ENCODE measurements at regions not wholly inside any gene's neighbourhood (a gene's known extent, or its start where the extent isn't known, plus 50 kb on each side); places are given as distances from the start of the nearest gene placed in this dataset.
"Not testable (repeated sequence)": the region's sequence is repeated elsewhere in the genome, so short reads cannot be mapped to it uniquely, and the experiment has no call there.

DNA sequence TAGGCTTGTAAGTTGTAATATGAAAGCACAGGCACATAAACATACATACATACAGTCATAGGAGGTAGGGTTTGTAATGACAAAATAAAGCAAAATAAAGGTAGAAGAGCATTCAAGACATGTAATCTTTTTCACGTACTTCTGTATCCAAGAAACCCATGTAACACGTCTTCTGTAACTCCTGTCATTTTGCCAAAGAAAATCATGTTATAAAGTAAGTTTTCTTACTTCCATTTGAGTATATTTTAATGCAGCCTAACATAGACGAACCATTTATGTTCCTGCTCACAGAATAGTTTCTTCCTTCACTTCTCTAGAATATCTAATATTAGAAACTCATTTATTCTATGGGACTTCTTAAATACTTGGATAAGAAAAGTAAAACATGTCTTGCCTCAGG, 1884.0 kb upstream of the CELF4 start:
- DNase-seq = no peak

GRCh38 chr18:39448942-39449341, 1883.3 kb upstream of the CELF4 start:
- no peak for DNase-seq

GRCh38 chr18:39444957-39445356, 1879.4 kb upstream of the CELF4 start:
- DNase-seq = not testable (repeated sequence)

- no peak for DNase-seq
These were observed 1876.0 kb upstream of the CELF4 start for GRCh38 chr18:39441648-39442047.

DNA sequence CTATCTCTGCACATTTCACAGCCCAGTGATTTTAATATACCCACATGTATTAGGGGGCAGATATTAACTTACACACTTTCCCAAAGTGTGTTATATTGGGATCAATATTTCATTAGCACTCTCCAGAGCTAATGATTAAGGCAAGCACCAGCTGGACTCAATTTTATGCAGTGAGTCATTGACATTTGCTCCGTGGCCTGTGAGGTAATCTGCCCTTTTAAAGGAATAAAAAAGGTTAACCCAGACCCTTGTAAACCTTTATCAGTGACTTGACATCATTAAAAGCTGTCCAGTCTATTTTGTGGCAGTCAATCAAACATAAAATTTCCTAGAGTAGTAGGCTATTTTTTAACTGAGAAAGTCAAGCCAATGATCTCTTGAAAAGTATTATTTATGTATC, 1870.4 kb upstream of the CELF4 start:
- no peak for DNase-seq

DNA sequence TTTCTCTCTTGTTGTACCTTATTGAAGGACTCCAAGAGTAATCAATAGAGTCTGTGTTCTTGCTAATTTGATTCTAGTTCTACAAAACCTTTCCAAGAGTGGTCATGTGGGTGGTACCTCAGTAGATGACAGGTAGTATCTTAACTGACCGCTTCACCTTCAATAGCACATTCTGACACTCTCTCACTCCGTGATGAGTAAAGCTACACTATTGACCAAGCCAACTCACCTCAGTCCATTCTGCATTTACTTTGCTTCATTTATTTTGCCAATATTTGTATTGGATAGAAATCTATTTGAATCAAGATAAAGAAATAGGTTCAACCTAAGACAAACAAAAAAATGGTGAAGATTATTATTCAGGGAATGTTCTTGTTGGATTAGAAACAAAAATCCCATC, 1869.6 kb upstream of the CELF4 start:
- DNase-seq = no peak

GRCh38 chr18:39434223-39434920, 1868.8 kb upstream of the CELF4 start:
- no peak for DNase-seq

- DNase-seq = no peak
These were observed 1859.7 kb upstream of the CELF4 start for GRCh38 chr18:39425172-39425850.

DNA sequence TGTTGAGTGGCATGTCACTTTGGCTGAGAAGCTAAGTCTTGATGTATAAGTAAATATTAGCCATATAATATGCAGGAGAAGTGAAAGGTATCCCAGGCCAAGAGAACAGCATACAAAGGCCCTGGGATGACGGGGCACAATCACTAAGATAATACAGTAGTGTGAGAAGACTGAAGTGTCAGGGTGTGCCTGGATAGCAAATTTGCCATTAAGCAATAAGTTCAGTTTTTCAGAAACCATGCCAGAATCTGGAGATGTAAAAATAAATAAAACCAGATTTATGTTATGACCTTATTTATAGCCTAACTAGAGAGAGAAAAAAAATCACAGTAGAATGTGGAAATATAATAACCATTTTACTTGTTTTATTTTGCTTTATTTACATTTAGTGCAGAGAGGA, 1858.7 kb upstream of the CELF4 start:
- DNase-seq = no peak

- no peak for DNase-seq
These were observed 1855.7 kb upstream of the CELF4 start for GRCh38 chr18:39421276-39421675.

GRCh38 chr18:39419315-39419714, 1853.7 kb upstream of the CELF4 start:
- no peak for DNase-seq

DNA sequence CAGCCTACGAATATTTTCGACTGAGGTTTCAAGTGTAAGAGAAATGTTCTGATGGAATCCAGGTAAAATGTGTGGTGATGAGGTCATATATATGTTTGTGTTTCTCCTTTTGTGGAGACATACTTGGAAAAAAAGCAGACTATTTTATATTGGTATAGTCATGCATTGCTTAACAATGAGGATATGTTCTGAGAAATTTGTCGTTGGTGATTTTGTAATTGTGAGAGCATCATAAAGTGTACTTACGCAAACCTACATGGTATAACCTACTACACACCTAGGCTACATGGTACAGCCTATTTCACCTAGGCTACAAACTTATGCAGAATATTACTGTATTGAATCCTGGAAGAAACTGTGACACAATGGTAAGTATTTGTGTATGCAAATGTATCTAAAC, 1849.9 kb upstream of the CELF4 start:
- DNase-seq = no peak

GRCh38 chr18:39414009-39414700, 1848.6 kb upstream of the CELF4 start:
- DNase-seq = no peak

- no peak for DNase-seq
These were observed 1841.3 kb upstream of the CELF4 start for GRCh38 chr18:39406941-39407340.

- no peak for DNase-seq
These were observed 1837.5 kb upstream of the CELF4 start for GRCh38 chr18:39403121-39403520.

DNA sequence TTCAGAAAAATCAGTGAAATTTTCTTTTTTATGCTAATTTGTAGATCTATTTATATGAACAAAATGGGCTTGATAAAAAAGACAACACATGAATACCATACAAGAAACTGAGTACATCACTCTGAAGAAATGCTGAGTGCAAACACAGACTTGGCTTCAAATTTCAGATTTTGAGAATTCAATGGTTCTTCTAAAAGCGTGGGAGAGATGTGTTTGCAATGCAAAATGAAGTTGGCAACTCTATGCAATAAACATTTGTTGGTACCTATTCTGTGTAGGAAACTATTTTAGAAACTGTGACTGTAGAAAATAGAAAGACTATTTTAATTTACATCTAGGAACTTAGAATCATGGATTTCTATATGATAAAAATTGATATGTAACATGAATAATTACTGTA, 1834.1 kb upstream of the CELF4 start:
- DNase-seq = no peak

- no peak for DNase-seq
These were observed 1830.6 kb upstream of the CELF4 start for GRCh38 chr18:39396168-39396567.

DNA sequence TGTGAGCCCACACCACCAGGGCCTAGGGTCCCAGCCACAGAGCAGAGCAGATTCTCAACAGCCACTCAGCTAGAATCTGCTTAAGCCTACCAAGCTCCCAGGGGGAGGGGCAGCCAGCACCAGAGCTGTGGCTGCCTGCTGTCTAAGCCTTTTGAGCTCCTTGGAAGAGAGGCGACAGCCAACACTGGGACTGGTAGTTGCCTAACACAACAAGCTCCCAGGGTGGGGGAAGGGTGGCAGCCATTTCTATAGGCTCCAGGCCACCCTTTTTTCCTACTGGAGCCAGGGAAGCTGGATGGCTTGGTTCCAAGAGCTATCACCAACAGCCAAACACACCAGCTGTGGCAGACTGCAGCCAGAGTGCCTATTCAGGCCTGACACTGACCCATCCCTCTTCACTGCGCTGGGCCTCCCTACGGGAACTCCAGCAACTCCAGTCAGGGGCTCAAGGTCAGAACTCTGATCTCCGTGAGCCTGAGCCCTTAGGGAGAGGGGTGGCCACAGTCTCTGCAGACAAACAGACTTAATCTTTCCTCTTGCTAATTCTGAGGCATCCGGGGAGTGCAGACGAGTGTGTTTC, 1824.3 kb upstream of the CELF4 start:
- no peak for DNase-seq

DNA sequence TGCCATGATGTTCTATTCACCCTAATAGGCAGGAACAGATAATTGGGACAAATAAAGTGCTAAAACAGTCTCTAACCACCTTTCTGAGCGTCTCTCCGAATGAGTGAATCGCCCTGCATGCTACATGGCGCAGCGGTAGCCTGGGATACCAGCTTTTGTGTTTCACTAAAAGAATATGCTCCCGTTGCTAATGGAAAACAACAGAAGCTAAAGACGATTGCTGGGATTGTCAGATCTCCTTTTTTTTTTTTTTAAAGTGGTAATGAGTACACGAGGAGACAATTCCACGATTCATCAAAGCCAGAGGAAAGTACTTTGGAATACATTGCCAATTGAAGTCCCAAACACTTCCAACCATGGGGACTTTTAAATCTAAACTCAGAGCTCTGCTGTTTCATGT, 1815.3 kb upstream of the CELF4 start:
- no peak for DNase-seq

DNA sequence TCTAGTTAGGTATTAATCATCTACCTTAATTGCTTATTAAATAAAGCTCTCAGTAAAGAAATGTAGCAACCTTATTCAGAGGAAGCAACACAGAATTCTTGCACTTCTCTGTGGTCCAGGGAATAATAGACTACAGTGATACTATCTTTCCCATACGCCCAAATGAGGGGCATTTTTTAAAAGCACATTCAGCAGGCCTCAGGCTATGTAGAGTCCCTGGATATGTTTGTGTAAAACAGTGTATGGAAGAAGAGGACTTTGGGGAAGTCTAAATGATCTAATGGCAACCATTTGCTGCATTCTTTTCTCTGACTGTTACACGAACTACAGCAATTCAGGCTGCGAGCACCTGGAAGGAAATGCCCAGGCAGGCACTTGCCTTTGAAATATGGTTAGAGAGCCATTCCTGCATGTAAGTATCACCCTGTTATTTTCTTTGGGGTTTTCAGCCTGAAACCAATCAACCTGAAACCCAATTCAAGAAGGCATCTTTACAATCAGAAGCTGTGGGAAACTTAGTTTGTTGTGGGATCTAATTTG, 1814.7 kb upstream of the CELF4 start:
- no peak for DNase-seq

DNA sequence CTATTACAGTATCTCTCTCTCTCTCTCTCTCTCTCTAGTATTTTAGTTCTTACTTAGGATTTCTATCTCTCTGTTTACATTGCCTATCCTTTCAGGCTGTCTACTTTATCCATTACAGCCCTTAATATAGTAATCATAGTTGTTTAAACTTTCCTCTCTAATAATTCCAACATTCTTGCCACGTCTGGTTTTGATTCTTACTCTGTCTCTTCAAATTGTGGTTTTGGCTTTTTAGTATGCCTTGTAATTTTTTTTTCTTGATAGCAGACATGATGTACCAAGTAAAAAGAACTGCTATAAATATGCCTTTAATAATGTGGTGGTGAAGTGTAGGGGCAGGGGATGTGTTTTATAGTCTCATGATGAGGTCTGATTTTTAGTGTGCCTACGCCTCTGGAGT, 1809.5 kb upstream of the CELF4 start:
- DNase-seq = no peak

DNA sequence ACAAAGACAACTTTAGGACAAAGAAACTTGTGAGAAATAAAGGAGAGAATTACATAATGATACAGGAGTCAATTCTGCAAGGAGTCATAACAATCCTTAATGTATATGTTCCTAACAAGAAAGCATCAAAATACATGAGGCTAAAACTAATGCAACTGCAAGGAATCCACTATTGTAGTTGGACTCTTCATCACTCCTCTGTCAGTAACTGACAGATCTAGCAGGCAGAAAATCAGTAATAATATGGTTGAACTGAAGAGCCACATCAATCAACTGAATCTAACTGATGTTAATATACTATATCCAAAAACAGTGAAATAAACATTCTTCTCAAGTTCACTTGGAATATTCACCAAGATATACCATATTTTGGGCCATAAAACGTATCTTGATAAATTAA, 1806.4 kb upstream of the CELF4 start:
- no peak for DNase-seq

GRCh38 chr18:39366656-39367055, 1801.1 kb upstream of the CELF4 start:
- no peak for DNase-seq

Measured in T1000 (cell line).